GM19023 (cell line): ENCODE measurements at regions not wholly inside any gene's neighbourhood (a gene's known extent, or its start where the extent isn't known, plus 50 kb on each side); places are given as distances from the start of the nearest gene placed in this dataset.
"Not testable (repeated sequence)": the region's sequence is repeated elsewhere in the genome, so short reads cannot be mapped to it uniquely, and the experiment has no call there.

ENCODE experiments used
- ATAC-seq: cut with Tn5 transposase; IDR thresholded peaks from one replicate; pipeline ENCODE4 v1.9.1; 2021; ENCODE audit warnings: mild to moderate bottlenecking, moderate library complexity; ENCODE audit not compliant: unreplicated experiment

- no peak for ATAC-seq
Observed at GRCh38 chr4:43089730-43090129, 197.2 kb downstream of the GRXCR1 start.

GRCh38 chr4:43103048-43103447 is 210.5 kb downstream of the GRXCR1 start:
- no peak for ATAC-seq

- no peak for ATAC-seq
Observed at GRCh38 chr4:43112139-43112538, 219.6 kb downstream of the GRXCR1 start.

- no peak for ATAC-seq
Observed at GRCh38 chr4:43113196-43113595, 220.7 kb downstream of the GRXCR1 start.

- no peak for ATAC-seq
Observed at GRCh38 chr4:43126595-43126994, 234.1 kb downstream of the GRXCR1 start.

GRCh38 chr4:43130228-43131021 is 237.9 kb downstream of the GRXCR1 start:
- no peak for ATAC-seq

- ATAC-seq = peak; percentile 70
Observed at GRCh38 chr4:43132010-43132582, 239.6 kb downstream of the GRXCR1 start.

- ATAC-seq = no peak
Observed at GRCh38 chr4:43133566-43133965, 241.1 kb downstream of the GRXCR1 start.

GRCh38 chr4:43136752-43137151 is 244.2 kb downstream of the GRXCR1 start:
- ATAC-seq = no peak

GRCh38 chr4:43146198-43146597 is 253.7 kb downstream of the GRXCR1 start:
- ATAC-seq = no peak

GRCh38 chr4:43148481-43148880 is 256.0 kb downstream of the GRXCR1 start:
- ATAC-seq = no peak

- no peak for ATAC-seq
Observed at GRCh38 chr4:43163101-43163792, 270.7 kb downstream of the GRXCR1 start.

- no peak for ATAC-seq
Observed at GRCh38 chr4:43189741-43190140, 297.2 kb downstream of the GRXCR1 start.

GRCh38 chr4:43212576-43212975 is 320.1 kb downstream of the GRXCR1 start:
- ATAC-seq = not testable (repeated sequence)

- no peak for ATAC-seq
Observed at GRCh38 chr4:43223820-43224219, 331.3 kb downstream of the GRXCR1 start.

- ATAC-seq = no peak
Observed at GRCh38 chr4:43224559-43224958, 332.0 kb downstream of the GRXCR1 start.

- no peak for ATAC-seq
Observed at GRCh38 chr4:43233321-43233720, 340.8 kb downstream of the GRXCR1 start.

GRCh38 chr4:43234626-43235415 is 342.3 kb downstream of the GRXCR1 start:
- no peak for ATAC-seq

GRCh38 chr4:43238008-43238407 is 345.5 kb downstream of the GRXCR1 start:
- ATAC-seq = no peak

- no peak for ATAC-seq
Observed at GRCh38 chr4:43238585-43238984, 346.1 kb downstream of the GRXCR1 start.

- ATAC-seq = no peak
Observed at GRCh38 chr4:43241104-43241503, 348.6 kb downstream of the GRXCR1 start.
